Trophoblast cell (in vitro differentiated cells and primary cell): ENCODE measurements at regions not wholly inside any gene's neighbourhood (a gene's known extent, or its start where the extent isn't known, plus 50 kb on each side); places are given as distances from the start of the nearest gene placed in this dataset.

Experiments
- DNase-seq, 2 donors: peaks; one replicate each; pipeline ENCODE4 v3.0.0-alpha.2; 2016
- H2AFZ ChIP-seq: 2 replicates; pipeline ENCODE4 v1.6.1; 2013; ENCODE audit warnings: low read length, moderate library complexity, mild to moderate bottlenecking; ENCODE audit not compliant: insufficient read depth, poor library complexity
- H2AK5ac ChIP-seq: 2 replicates; pipeline ENCODE4 v1.6.1; 2013; ENCODE audit warnings: mild to moderate bottlenecking, low read length
- H2BK120ac ChIP-seq: 2 replicates; pipeline ENCODE4 v1.6.1; 2013; ENCODE audit warnings: low read length, mild to moderate bottlenecking, moderate library complexity; ENCODE audit not compliant: insufficient read depth, poor library complexity
- H2BK12ac ChIP-seq: 2 replicates; pipeline ENCODE4 v1.6.1; 2013; ENCODE audit warnings: mild to moderate bottlenecking, low read length, moderate library complexity
- H2BK5ac ChIP-seq: 2 replicates; pipeline ENCODE4 v1.6.1; 2013; ENCODE audit warnings: low read length, low read depth, moderate library complexity, mild to moderate bottlenecking; ENCODE audit not compliant: poor library complexity
- H3K14ac ChIP-seq: 2 replicates; pipeline ENCODE4 v1.6.1; 2013; ENCODE audit warnings: mild to moderate bottlenecking, low read length
- H3K18ac ChIP-seq: 2 replicates; pipeline ENCODE4 v1.6.1; 2013; ENCODE audit warnings: mild to moderate bottlenecking, low read length
- H3K23ac ChIP-seq: 2 replicates; pipeline ENCODE4 v1.6.1; 2013; ENCODE audit warnings: low read length
- H3K27ac ChIP-seq: 2 replicates; pipeline ENCODE4 v1.5.1; 2013; ENCODE audit warnings: low read depth, mild to moderate bottlenecking, inconsistent platforms, low read length, moderate library complexity
- H3K27me3 ChIP-seq: 2 replicates; pipeline ENCODE4 v1.6.1; 2013; ENCODE audit warnings: inconsistent platforms, mild to moderate bottlenecking, low read length, moderate library complexity; ENCODE audit not compliant: insufficient read depth
- H3K36me3 ChIP-seq, 2 experiments: 1 replicate in 1 of 2; 2 replicates in 1 of 2; pipeline ENCODE4 v1.6.1; 2013; ENCODE audit warnings: low read length in 2 of 2, mild to moderate bottlenecking in 2 of 2, moderate library complexity in 1 of 2; ENCODE audit not compliant: insufficient read depth in 2 of 2, control insufficient read depth in 1 of 2
- H3K4ac ChIP-seq: 2 replicates; pipeline ENCODE4 v1.6.1; 2013; ENCODE audit warnings: low read depth, mild to moderate bottlenecking, low read length, moderate library complexity
- H3K4me1 ChIP-seq, 2 experiments: 1 replicate in 1 of 2; 2 replicates in 1 of 2; pipeline ENCODE4 v1.6.1; 2013; ENCODE audit warnings: low read length in 2 of 2, mild to moderate bottlenecking in 2 of 2, moderate library complexity in 1 of 2; ENCODE audit not compliant: insufficient read depth in 2 of 2, control insufficient read depth in 1 of 2
- H3K4me2 ChIP-seq: 2 replicates; pipeline ENCODE4 v1.6.1; 2013; ENCODE audit warnings: inconsistent platforms, mild to moderate bottlenecking, low read length, moderate library complexity
- H3K4me3 ChIP-seq: 2 replicates; pipeline ENCODE4 v1.5.1; 2013; ENCODE audit warnings: mild to moderate bottlenecking, low read depth, low read length, inconsistent platforms
- H3K79me1 ChIP-seq: one replicate; pipeline ENCODE4 v1.6.1; 2013; ENCODE audit warnings: low read length
- H3K79me2 ChIP-seq: 2 replicates; pipeline ENCODE4 v1.6.1; 2013; ENCODE audit warnings: low read length, mild to moderate bottlenecking; ENCODE audit not compliant: control insufficient read depth, insufficient read depth, poor library complexity
- H3K9ac ChIP-seq: 2 replicates; pipeline ENCODE4 v1.6.1; 2013; ENCODE audit warnings: mild to moderate bottlenecking, low read length
- H3K9me3 ChIP-seq: 2 replicates; pipeline ENCODE4 v1.6.1; 2013; ENCODE audit warnings: low read depth, mild to moderate bottlenecking, control low read depth, inconsistent platforms, low read length; ENCODE audit not compliant: insufficient read depth
- H4K12ac ChIP-seq: 2 replicates; pipeline ENCODE4 v1.6.1; 2013; ENCODE audit warnings: low read depth, mild to moderate bottlenecking, low read length, moderate library complexity
- H4K8ac ChIP-seq: 2 replicates; pipeline ENCODE4 v1.6.1; 2013; ENCODE audit warnings: low read depth, mild to moderate bottlenecking, low read length, moderate library complexity
- H4K91ac ChIP-seq: one replicate; pipeline ENCODE4 v1.6.1; 2013; ENCODE audit warnings: low read depth, mild to moderate bottlenecking, low read length, moderate library complexity
- WGBS: extraction: QIAGEN DNeasy Blood & Tissue Kit; methylation state at CpG from one replicate; pipeline ENCODE4 v1.1.7; 2013; ENCODE audit warnings: missing lambda C conversion rate; ENCODE audit not compliant: insufficient read length, insufficient coverage; ENCODE audit errors: extremely low coverage; 5-methylcytosine and 5-hydroxymethylcytosine counted together

DNA sequence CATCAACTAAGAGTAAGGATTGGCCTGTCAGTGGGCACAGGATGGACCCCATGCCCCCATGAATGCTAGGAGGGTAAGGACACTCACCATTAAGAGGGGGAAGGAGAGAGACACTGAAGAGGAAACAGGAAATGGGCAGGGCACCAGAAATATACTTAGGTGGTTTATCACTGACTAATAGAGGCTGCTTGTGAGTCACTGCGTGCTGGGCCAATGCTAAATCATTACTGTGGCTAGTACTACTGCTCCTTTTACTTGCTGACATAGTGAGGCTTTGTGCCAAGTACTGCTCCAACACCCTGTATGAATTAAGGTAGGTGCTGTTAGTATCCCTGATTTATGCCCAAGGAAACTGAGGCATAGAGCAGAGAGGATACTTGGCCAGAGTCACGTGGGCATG is 130.4 kb upstream of the FRMPD4 start:
- Histone ChIP-seq H2AFZ (no peak overlapping the region), H4K12ac (no peak overlapping the region), H2BK12ac (no peak overlapping the region), H2AK5ac (no peak overlapping the region), H4K91ac (no peak overlapping the region), H3K9me3 (no peaks in the 10 kb centered on the region), H3K27me3 (no peaks in the 10 kb centered on the region), H2BK120ac (no peak overlapping the region), H3K4me2 (no peak overlapping the region), H3K23ac (no peak overlapping the region), H2BK5ac (peak overlapping the region; percentile 40), H4K8ac (no peak overlapping the region), H3K4me3 (no peak overlapping the region), H3K27ac (no peak overlapping the region), H3K18ac (no peak overlapping the region), H3K4me1 (peaks cover 1 to 3% of the 10 kb centered on the region in 2 experiments), H3K79me2 (no peaks in the 10 kb centered on the region), H3K4ac (no peak overlapping the region), H3K9ac (no peak overlapping the region), H3K14ac (no peak overlapping the region), H3K36me3 (no peaks in the 10 kb centered on the region), H3K79me1 (peaks cover 1% of the 10 kb centered on the region)
- DNase-seq = no peak
- WGBS = no CpG with 5 or more reads among the region's 2 CpGs

DNA sequence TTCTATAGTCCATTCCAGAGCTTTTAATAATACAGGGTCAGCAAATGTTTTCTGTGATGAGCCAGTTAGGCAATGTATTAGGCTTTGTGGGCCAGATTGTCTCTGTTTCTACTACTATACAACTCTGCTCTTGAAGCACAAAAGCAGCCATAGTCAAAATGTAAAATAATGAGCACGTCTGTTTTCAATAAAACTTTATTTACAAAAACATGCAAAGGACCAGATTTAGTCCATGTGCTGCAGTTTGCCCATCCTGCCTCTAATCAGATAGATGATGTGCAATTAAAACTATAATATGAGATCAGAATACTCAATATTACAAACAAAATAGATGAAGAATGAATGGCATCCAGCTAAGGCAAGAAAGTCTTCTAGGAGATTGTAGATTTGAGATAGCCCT is 127.8 kb upstream of the FRMPD4 start:
- Histone ChIP-seq H3K23ac (no peak overlapping the region), H3K4ac (no peak overlapping the region), H3K4me3 (no peak overlapping the region), H3K9me3 (no peaks in the 10 kb centered on the region), H3K27me3 (no peaks in the 10 kb centered on the region), H3K27ac (no peak overlapping the region), H3K9ac (no peak overlapping the region), H3K18ac (no peak overlapping the region), H3K79me2 (no peaks in the 10 kb centered on the region), H4K91ac (no peak overlapping the region), H2BK5ac (no peak overlapping the region), H3K14ac (no peak overlapping the region), H3K79me1 (peaks cover 4% of the 10 kb centered on the region), H2BK120ac (no peak overlapping the region), H3K4me2 (no peak overlapping the region), H2BK12ac (no peak overlapping the region), H3K36me3 (no peaks in the 10 kb centered on the region), H4K12ac (no peak overlapping the region), H4K8ac (no peak overlapping the region), H2AFZ (no peak overlapping the region), H2AK5ac (no peak overlapping the region), H3K4me1 (peaks cover 1 to 3% of the 10 kb centered on the region in 2 experiments)
- no CpG with 5 or more reads among the region's 1 CpG for WGBS
- DNase-seq = no peak

DNA sequence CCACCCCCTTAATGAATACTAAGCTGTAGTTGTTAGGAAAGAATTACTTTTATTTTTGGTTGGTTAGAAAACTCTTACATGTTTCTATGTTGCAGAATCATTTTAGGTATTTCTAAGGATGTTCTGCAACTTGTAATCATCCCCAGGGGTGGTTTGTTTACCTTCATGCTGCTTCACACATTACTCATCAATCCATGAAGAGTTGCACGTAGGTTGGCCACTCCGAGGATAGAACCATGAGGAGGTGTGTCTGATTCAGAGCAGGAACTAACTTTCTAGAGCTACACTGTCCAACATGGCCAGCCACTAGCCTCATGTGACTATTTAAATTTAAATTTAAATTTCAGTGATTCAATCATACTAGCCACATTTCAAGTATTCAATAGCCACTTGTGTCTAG is 127.2 kb upstream of the FRMPD4 start:
- Histone ChIP-seq H4K12ac (no peak overlapping the region), H4K8ac (no peak overlapping the region), H3K79me2 (no peaks in the 10 kb centered on the region), H3K79me1 (peaks cover 4% of the 10 kb centered on the region), H2BK120ac (no peak overlapping the region), H2AFZ (no peak overlapping the region), H2BK12ac (no peak overlapping the region), H2AK5ac (no peak overlapping the region), H3K23ac (no peak overlapping the region), H3K18ac (no peak overlapping the region), H3K4me1 (peaks cover 1 to 3% of the 10 kb centered on the region in 2 experiments), H3K9me3 (no peaks in the 10 kb centered on the region), H3K36me3 (no peaks in the 10 kb centered on the region), H3K9ac (no peak overlapping the region), H3K4ac (no peak overlapping the region), H3K27me3 (no peaks in the 10 kb centered on the region), H3K4me3 (no peak overlapping the region), H4K91ac (no peak overlapping the region), H3K14ac (no peak overlapping the region), H3K4me2 (no peak overlapping the region), H3K27ac (no peak overlapping the region), H2BK5ac (no peak overlapping the region)
- no CpG with 5 or more reads among the region's 2 CpGs for WGBS
- DNase-seq = peak; percentile 41 to 71

DNA sequence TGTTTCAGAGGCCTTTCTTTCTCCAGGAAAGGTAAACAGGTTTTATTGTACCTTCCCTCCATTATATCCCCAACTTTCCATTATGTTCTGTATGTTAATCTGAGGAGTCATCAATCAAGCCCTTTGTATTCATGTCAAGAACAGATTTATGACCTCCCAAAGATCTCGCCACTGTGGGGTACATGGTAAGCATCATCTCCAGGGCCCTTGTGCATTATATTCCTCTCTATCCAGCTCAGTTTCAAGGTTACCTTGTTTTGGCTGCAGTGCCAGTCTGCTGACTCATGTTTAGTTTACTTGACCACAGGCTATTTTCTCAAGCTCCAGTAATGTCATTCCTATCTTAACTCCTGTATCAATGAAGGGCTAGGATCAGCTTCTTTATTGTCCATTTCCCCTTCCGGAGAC is 125.1 kb upstream of the FRMPD4 start:
- no peaks in the 10 kb centered on the region for H3K36me3 ChIP-seq
- WGBS = no CpG with 5 or more reads among the region's 2 CpGs
- H3K27ac ChIP-seq = no peak overlapping the region
- no peak overlapping the region for H3K18ac ChIP-seq
- H3K27me3 ChIP-seq = no peaks in the 10 kb centered on the region
- H3K79me1 ChIP-seq = peaks cover 2% of the 10 kb centered on the region
- H3K9ac ChIP-seq = no peak overlapping the region
- no peak overlapping the region for H2BK120ac ChIP-seq
- H2BK12ac ChIP-seq = no peak overlapping the region
- no peak overlapping the region for H4K91ac ChIP-seq
- no peaks in the 10 kb centered on the region for H3K79me2 ChIP-seq
- peak in 1 of 2 donors; percentile 21 for DNase-seq
- no peak overlapping the region for H2AK5ac ChIP-seq
- no peak overlapping the region for H2AFZ ChIP-seq
- no peak overlapping the region for H3K4me3 ChIP-seq
- no peaks in the 10 kb centered on the region for H3K9me3 ChIP-seq
- H3K4me1 ChIP-seq = no peaks in the 10 kb centered on the region
- H3K14ac ChIP-seq = no peak overlapping the region
- no peak overlapping the region for H4K12ac ChIP-seq
- no peak overlapping the region for H3K23ac ChIP-seq
- H3K4ac ChIP-seq = no peak overlapping the region
- no peak overlapping the region for H3K4me2 ChIP-seq
- H4K8ac ChIP-seq = no peak overlapping the region
- H2BK5ac ChIP-seq = no peak overlapping the region
